Ammon's horn (tissue), 1 donor: ENCODE measurements at regions not wholly inside any gene's neighbourhood (a gene's known extent, or its start where the extent isn't known, plus 50 kb on each side); places are given as distances from the start of the nearest gene placed in this dataset.
"Not testable (repeated sequence)": the region's sequence is repeated elsewhere in the genome, so short reads cannot be mapped to it uniquely, and the experiment has no call there.

Experiments used
- DNase-seq: peaks from one replicate; pipeline ENCODE4 v3.0.0-alpha.2; 2016; ENCODE audit warnings: low spot score

DNA sequence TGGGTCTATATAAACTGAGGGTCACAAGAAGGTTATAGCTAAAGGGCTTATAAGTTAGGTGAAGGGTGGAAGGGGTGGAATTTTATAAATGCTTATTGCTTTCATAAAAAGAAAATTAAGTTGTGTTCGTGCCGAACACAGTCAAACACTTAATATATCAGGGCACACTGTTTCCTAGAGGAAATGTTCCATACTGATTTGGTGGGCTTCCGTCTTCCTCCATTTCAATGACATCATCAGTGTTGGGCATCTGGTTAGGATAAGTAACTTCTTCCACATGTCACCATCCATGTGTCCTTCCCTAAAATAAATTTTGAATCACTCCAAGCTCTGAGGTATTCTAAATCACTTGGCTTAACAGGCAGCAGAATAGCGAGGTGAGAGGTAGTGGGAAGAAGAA is 466.4 kb downstream of the MED13L start:
- DNase-seq: no peak

DNA sequence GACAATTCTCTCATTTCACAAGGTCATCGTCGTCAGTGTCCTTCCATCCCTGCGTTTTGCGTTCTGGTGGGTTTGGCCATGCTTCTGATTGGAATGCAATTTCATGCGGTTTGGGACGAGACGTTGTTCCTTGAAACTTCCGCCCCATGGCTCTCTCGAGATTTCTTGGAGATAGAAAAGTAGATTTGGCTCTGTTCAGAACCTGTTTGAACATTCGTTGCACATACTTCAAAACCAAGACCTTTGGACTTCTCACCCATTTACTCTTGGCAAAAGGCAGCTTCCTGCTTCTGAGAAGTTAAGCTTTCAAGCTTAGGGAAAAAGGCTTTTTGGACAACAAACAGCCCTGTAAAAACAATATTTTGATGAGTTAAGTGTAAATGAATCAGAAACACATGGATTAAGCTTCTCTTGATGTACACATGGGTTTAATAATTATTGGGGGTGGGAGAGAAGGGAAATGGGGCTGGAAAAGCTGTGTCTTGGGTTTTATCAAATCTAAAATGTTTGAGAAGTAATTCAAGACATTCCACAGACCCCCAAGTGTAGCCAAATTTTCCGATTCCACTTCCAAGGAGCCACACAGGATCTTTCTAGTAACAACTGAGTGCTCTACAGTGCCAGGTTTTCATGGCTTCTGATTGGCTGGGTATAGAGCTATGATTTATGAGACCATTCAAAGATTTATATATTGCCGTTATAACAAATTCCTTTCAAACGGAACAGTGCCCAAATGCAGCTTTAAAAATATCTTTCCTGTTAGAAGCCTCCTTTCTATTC is 467.2 kb downstream of the MED13L start:
- no peak for DNase-seq

DNA sequence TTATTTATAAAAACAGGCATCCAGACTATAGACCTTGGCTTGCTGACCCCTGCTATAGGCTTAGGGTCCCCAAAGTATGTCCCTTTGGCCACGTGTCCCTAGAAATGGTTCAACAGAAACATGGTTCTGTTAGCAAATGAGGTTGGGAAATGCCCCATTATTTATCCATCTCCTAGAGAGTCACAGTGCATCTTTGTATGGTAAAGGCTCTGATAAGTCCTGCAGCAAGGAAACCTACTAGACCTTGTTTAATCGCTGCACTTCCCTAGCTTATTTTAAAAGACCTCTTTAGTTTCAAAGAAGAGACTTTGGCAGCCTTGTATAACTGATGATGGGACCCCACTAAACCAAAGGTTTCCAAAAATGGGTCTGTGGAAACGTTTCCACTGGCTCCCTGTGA is 471.5 kb downstream of the MED13L start:
- no peak for DNase-seq

DNA sequence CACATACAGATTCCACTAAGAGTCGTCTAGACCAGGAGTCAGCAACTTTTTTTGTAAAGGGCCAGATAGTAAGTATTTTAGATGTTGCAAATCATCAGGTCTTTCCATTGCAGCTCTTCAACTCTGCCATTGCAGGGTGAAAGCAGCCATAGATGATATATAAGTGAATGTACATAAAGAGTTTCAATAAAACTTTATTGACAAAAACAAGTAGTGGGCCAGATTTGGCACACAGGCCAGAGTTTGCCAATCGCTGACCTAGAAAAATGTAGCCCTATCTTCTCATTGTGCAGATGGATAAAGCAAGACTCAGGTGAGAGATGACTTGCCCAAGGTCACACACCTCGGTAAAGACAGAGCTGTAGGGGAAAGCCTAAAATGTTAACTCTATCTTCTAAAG is 474.7 kb downstream of the MED13L start:
- no peak for DNase-seq

DNA sequence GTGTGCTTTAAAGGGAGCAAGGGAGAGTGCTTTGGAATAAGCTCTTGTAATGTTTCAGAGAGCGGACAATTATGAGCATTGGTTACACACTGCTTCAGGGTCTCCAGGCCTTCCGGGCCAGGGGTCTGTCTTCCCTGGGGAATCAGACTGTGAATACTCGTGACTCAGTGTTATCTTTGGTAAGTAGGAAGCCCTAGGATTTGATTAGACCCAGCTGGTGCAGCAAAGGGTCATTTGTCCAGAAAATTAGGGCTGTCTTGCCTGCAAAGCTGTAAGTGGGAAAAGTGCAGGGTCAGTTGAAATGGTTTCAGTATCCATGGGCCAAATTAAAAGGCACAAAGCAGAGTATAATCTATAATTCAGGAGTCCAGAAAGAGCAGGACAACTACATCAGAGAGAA is 475.6 kb downstream of the MED13L start:
- DNase-seq: no peak

DNA sequence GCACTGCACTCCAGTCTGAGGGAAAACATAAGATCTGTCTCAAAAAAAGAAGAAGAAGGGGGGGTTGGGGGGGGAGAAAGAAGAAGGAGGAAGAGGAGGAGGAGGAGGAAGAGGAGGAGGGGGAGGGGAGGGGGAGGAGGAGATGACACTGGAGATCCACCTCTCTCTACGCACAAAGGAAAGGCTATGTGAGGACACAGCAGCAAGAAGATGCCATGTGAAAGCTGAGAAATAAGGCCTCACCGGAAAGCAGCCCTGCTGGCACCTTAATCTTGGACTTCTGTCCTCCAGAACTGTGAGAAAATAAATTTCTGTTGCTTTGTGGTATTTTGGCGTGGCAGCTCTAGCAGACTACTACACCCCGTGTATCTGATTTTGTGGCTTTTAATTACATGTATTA is 477.9 kb downstream of the MED13L start:
- DNase-seq: no peak

DNA sequence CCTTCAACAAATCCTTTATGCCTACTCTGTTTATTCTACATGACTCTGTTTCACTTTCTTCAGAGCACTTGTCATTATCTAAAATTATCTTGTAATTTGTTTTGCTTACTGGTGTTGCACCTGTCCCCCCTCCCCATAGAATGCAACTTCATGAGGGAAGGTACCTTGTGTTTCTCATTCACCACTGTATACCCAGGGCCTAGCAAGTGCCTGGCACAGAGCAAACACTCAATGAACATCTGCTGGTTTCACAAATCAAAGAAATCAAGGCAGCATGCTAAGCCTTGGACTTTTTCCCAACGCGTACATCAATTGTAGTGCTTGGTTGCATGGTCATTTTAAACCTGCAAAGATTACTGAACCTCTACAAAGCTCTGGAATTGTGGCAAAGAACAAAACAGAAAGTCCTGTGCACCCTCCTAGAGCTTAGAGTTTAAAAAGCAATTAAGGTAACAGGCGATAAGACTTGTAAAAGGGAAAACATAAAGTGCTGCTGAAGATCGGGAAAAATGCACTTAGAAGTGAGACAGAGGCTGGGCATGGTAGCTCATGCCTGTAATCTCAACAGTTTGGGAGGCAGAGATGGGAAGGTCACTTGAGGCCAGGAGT is 479.1 kb downstream of the MED13L start:
- DNase-seq: no peak

DNA sequence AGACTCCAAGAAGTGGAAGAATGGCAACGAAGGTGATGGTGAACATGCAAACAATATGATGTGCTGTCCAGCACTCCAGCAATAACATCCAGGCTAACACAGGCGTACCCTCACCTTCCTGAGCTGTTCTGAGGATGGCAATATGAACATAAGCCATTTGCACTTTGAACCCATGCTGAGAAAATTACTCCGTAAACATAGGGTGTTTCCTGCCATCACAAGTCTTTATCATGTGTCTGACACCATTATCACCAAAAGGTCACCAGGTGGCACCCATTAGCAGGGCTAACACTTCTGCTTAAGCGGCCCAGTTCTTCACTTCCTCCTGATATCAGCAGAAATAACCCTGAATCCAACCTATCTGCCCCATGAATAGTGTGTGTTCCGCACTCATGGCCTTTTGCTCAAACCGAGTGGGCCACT is 482.8 kb downstream of the MED13L start:
- peak; percentile 7 for DNase-seq

DNA sequence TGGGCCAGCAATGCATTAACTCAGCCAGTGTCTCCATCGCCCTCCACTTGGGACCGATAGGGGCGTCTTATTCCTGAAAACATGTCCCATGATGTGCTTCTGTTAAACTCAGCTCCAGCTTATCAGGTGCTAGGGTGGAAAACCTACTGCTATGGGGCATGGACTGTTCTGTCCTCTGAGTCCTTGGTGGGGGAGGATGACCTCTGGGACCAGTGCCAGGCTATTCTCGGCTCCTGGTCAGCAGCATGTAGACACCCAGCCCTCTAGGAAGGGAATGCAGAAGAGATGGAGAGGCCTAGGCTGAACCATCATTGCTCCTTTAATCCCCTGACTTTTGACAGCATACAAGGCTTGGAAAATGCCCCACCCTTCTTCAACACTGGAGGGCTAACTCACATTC is 486.2 kb downstream of the MED13L start:
- no peak for DNase-seq

DNA sequence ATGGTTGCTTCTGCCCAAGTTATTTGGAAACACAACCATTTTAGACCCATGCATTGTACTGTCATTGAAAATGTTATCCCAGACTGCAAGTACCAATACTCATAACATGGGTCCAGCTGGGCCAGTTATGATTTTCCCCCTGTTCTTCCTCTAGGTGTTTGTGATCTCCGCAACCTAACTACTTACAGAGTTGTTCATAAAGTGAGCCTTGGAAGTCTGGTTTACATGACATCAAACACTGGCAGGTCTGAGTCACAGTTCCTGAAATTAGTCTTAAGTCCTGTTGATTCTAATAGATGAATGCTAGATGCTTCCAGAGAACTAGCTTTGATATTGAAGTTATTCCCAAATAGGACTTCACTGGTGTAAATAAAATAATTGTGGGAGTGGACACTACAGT is 487.0 kb downstream of the MED13L start:
- no peak for DNase-seq

DNA sequence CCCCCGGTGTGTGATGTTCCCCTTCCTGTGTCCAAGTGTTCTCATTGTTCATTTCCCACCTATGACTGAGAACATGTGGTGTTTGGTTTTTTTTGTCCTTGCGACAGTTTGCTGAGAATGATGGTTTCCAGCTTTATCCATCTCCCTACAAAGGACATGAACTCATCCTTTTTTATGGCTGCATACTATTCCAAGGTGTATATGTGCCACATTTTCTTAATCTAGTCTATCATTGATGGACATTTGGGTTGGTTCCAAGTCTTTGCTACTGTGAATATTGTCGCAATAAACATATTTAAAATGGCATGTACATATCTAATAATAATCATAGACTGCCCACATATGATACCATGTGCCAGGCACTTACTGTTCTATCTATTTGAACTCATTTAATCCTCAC is 491.0 kb downstream of the MED13L start:
- not testable (repeated sequence) for DNase-seq

DNA sequence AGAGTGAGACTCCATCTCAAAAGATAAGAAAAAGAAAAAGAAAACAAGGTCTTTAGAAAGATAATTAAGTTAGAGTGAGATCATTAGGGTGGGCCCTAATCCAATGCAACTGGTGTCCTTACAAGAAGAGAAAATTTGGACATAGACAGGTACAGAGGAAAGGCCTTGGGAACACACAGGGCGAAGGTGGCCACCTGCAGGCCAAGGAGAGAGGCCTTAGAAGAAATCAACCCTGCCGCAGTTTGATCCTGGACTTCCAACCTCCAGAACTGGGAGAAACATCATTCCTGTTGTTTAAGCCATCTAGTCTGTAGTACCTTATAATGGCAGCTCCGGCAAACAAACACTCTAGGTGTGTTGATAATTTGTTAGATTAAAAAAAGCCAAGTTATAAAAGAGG is 491.9 kb downstream of the MED13L start:
- no peak for DNase-seq

DNA sequence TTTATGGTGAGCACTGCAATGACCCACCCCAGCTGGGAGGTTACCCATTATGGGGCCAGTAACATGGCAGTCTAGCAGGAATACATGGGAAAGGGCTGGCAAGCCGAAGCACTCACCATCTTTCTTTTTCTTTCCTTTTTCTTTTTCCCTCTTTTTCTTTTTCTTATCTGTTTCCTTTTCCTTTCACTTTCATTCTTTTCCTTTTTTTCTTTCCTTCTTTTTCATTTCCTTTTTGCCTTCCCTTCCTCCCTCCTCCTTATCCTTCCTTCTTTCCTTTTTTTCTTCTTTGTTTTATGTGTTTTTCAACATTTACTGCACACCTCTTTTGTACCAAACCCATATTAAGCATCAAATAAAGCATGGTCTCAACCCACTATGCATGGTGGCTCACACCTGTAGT is 501.1 kb downstream of the MED13L start:
- DNase-seq: no peak

DNA sequence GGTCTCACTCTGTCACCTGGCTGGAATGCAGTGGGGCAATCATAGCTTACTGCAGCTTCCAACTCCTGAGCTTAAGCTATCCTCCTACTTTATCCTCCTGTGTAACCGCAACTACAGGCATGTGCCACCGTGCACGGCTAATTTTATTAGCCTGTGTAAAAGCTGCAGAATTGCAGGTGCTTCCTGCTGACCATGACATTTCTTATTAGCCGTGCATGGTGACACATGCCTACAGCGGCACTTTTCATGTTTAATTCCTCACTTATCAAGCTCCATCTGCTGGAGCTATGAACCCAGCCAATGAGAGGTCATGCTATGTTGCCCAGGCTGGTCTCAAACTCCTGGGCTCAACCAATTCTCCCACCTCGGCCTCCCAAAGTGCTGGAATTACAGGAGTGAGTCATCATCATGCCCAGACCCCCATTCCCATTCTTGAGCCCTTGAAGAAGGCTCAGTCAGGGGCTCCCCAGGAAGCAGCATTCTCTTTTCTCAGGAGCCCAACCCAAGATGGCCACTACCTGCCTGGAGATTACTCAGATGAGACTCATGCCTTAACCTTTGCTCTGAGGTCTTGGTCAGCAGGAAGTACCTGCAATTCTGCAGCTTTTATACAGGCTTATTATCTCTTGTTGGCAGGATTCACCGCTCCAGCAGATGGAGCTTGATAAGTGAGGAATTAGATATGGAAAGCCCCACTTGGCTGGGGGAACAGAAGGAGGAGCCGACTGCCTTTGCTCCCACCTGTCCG is 503.2 kb downstream of the MED13L start:
- no peak for DNase-seq

DNA sequence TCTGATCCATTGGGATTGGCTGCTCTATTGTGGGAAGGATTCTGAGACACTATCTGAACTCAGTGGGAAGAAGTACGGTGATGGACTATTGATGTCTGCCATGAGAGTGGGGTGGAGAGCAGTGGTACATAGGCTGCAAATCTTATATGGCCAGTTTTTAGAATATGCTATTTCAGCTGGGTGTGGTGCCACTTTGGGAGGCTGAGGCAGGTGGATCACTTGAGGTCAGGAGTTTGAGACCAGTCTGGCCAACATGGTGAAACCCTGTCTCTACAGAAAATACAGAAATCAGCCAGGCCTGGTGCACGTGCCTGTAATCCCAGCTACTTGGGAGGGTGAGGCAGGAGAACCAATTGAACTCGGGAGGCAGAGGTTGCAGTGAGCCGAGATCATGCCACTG is 505.9 kb downstream of the MED13L start:
- no peak for DNase-seq

DNA sequence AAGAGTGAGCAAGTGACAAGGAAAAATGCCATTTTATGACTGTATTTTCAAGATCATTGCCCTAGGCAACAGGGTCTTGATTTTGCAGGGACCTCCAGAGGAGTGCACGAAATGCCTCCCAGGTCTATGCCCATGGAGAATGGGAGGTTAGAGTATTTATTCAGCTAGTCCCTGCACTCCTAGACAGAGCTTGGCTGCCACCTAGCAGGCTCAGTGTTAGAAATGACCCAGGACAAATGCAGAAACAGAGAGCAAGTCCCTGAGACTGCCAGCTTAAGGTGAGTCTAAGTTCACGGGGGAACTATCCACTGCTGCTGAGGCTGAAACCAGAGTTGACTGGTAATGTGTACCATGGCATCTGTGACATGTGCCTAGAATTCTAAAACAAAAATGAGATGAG is 506.4 kb downstream of the MED13L start:
- DNase-seq: no peak

DNA sequence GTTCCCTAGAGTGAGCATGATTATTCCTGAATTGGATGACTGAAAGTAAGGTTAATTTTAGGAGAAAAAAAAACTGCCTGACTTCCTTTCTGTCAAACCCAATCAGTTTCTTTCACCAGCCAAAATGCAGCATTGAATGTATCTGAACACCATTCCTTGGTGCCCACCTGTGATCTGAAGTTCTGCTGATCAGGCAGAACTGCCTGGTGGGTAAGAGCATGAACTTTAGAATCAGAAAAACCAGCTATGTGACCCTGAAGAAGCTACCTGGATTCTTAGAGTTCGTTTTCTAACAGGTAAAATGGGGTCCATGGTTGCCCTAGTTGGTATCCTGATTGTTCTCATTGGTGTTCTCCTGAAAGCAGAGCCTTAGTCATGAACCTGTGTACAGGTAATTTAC is 506.9 kb downstream of the MED13L start:
- DNase-seq: no peak

DNA sequence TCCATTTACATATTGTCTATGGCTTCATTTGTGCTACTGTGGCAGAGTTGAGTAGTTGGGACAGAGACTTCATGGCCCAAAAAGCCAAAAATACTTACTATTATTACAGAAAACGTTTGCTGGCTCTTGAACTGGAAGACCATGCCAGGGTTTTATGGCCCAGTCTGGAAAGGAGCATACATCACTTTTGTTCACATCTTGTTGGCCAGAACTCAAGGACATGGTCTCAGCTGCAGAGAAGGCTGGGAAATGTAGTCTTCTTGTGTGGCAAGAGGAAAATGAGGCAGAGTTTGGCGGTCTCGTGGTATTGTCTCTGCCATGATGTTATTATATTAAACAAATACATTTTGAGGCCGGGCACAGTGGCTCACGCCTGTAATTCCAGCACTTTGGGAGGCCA is 509.6 kb downstream of the MED13L start:
- DNase-seq: no peak

DNA sequence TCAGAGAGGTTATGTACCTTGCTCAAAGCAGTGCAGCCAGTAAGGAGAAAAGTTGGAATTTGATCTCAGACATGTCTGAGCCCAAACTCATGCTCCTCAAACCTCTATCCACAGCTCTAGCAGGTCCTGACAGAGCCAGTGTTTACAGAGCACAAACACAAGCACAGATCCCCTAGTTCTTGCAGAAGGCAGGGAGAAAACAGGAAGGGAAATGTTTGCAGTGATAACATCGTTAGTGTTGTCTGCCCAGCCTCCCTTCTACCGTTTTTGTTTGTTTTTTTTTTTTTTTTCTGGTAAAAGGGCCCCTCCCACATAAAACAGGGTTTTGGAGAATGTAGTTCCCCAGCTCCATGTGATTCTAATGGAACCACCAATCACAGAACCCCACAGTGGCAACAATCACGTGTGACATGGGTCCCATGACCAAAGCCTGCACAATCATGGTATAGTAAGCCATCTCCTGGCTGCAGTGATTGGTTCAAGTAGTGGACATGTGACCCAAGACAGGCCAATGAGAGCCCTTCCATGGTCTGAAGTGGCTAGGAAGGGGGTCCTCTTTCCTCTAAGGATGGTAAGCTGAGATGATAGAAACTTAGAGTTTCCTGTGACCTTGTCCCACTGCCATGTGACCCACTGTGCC is 513.4 kb downstream of the MED13L start:
- DNase-seq: no peak

DNA sequence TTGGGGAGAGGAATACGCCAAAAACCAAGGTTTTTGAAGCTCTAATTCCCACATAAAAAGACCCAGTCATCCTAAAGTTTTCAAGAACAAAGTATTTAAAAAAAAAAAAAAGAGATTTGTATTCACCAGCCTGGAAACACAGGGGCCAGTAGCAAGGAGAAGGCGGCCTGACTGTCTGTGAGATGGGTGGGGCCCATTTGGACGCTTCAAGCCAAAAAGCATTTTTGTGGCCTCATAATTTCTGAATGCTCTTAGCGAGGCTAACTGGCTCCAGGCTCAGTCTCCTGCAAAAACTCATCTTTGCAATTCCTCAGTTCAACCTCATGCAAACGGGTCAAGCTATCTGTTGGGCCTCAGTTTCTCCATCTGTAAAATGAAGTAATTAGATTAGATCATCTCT is 514.1 kb downstream of the MED13L start:
- no peak for DNase-seq

DNA sequence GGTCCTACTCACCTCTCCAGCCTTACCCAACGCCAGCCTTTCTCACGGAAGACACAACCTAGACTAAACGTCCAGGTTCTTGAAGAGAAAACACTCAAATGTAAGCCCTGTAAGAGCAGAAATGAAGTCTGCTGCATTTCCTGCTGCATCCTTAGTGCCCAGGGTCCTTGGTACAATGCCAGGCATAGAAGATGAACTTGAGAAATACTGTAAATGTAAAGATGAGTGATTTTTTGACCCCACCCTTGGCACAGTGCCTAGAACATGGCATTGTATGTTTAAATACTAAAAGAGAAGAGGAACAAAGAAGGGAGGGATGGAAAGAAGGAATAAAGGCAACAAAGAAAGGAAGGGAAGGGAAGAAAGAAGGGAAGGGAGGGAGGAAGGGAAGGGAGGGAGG is 514.6 kb downstream of the MED13L start:
- DNase-seq: no peak

DNA sequence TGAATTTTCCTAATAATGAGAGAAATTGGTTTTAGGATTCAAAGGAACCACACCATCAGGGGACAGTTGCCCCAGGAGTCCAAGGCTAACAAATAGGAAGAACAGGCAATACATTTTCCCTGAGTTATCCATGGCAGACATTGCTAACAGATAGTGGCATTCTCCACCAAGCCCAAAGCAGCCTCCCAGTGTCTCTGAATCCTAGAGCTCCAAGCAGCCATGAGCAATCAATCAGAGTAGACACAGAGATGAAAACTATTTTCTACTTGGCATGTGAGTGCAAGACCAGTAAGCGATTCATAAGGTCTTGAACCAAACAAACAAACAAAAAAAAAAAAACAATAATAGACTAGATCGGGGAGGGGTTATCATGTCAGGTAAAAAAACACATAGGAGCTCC is 515.7 kb downstream of the MED13L start:
- DNase-seq: no peak

DNA sequence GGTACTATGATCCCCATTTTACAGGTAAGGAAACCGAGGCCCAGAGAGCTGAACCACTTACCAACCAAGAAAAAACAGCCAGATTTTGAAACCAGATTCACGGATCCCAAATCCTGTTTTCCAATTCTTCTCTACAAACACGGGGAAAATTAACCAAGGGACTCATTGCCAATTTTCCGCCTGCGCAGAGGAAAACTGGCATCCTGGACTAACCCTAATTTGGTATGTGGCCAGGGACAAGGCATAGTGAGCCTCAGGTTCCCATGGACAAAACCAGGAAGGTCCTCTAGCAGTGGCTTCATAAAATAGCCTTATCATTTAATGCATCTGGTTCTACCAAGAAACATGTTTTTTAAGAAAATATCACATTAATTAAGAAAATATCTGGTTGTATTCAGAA is 517.3 kb downstream of the MED13L start:
- no peak for DNase-seq
